ENCODE measurements at regions not wholly inside any gene's neighbourhood (a gene's known extent, or its start where the extent isn't known, plus 50 kb on each side); places are given as distances from the start of the nearest gene placed in this dataset.

GRCh38 chr18:1922066-1922465, 649.2 kb downstream of the METTL4 start:
- H3K4me3 ChIP-seq: no peak overlapping the region
- intact Hi-C loops (cut with DNase I, micrococcal nuclease): no loop called here
- no peaks in the 10 kb centered on the region for H3K4me1 ChIP-seq (ENCODE audit: low read depth)
- no peak for ATAC-seq
- TF ChIP-seq, protein P1, sequence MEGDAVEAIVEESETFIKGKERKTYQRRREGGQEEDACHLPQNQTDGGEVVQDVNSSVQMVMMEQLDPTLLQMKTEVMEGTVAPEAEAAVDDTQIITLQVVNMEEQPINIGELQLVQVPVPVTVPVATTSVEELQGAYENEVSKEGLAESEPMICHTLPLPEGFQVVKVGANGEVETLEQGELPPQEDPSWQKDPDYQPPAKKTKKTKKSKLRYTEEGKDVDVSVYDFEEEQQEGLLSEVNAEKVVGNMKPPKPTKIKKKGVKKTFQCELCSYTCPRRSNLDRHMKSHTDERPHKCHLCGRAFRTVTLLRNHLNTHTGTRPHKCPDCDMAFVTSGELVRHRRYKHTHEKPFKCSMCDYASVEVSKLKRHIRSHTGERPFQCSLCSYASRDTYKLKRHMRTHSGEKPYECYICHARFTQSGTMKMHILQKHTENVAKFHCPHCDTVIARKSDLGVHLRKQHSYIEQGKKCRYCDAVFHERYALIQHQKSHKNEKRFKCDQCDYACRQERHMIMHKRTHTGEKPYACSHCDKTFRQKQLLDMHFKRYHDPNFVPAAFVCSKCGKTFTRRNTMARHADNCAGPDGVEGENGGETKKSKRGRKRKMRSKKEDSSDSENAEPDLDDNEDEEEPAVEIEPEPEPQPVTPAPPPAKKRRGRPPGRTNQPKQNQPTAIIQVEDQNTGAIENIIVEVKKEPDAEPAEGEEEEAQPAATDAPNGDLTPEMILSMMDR (IDR thresholded peaks at IDR 0.05): no peak
- no peaks in the 10 kb centered on the region for H3K36me3 ChIP-seq (ENCODE audit: low read depth)
- no peak for DNase-seq
- H3K9me3 ChIP-seq: peaks cover 11% of the 10 kb centered on the region

DNA sequence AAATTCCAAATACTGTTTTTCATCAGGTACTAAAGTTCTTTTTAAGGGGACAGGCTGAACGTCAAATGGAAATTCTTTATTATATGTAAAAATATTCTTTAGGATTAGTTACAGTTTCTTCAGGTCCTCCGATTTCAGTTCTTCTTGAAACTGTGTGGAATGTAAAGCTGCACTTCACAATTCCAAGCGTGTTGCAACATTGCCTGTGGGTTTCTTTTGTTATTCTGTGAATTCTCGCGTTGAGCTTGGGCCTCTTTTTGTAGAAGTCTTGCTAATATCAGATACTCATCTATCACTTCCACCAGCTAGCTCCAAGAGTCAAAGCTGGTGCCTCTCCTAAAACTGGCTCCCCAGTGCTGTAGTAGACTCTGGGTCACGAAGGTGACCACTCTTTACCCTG, 642.6 kb downstream of the METTL4 start:
- intact Hi-C loops (cut with DNase I, micrococcal nuclease): no loop called here
- peaks cover 29% of the 10 kb centered on the region for H3K9me3 ChIP-seq

DNA sequence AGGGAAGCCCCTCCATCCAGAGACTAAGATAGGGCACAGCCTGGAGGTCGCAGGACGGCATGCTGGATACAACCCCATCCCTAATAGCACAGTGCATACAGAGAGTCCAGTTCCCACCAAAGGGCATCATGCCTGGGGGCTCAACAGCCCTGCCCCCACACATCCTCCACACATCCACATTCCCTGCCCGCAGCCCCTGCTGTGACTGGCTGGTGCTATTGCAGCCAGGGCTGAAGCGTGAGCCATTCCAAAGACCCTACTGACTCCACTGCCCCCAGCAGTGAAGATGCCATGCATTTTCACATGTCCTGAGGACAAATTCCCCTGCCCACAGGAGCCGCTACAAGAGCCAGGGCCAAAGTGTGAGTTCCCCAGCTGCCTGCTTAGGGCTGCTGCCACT, 641.6 kb downstream of the METTL4 start:
- no peak for DNase-seq
- Histone ChIP-seq H3K36me3 (ENCODE audit: low read depth) (no peaks in the 10 kb centered on the region), H3K4me1 (ENCODE audit: low read depth) (no peaks in the 10 kb centered on the region), H3K4me3 (no peak overlapping the region), H3K9me3 (peaks cover 37% of the 10 kb centered on the region)
- TF ChIP-seq, protein P1 (IDR thresholded peaks at IDR 0.05): no peak
- ATAC-seq: no peak
- intact Hi-C loops (cut with DNase I, micrococcal nuclease): no loop called here

More for the DNA sequence above, 642.6 kb downstream of the METTL4 start:
- Histone ChIP-seq H3K36me3 (ENCODE audit: low read depth) (no peaks in the 10 kb centered on the region), H3K4me1 (ENCODE audit: low read depth) (no peaks in the 10 kb centered on the region), H3K4me3 (no peak overlapping the region)
- no peak for ATAC-seq
- DNase-seq: no peak
- TF ChIP-seq, protein P1 (IDR thresholded peaks at IDR 0.05): no peak

DNA sequence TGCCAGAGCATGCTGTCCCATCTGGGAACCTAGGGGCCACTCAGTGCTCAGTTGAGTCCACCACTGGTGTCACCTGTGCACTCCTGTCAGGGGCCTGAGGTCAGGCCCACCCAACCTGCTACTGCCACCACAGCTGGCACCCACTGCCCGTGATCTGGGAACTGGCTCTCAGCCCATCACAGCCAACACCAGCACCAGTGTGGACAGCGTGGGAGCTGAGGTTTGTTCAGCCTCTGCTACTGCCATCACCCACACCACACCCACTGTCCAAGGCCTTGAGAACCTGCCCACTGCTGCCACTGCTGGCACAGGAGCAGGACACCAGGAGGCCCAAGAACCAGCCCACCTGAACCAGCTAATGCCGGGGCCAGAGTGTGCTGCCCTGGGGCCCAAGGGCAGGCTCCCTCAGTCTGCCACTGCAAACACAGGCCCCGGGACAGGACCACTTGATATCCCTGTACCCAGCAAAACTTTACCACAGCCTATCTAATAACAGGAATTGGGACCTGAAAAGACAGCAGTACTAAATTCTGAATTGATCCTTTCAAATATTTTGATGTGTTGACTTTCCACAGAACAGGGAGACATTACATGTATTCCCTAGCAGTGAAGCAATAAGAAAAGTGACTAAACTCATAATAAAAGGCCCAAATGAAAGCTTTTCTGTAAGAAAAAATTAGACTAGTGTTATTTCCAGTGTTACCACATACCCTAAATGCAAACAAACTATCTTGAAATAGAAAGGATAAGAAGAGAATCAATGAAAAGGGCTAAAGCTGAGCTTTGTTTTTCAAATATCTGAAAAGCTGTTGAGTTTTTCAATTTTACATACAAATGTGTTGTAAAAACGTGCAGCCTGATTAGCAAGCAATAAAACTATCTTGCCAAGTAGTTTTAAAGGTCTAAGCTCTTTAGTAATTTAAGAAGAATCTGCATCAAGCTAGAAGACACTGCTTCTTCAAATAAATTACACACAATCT, 640.7 kb downstream of the METTL4 start:
- ATAC-seq: no peak
- H3K4me1 ChIP-seq (ENCODE audit: low read depth): no peaks in the 10 kb centered on the region
- H3K9me3 ChIP-seq: peaks cover 45% of the 10 kb centered on the region
- no peak for DNase-seq
- TF ChIP-seq, protein P1 (IDR thresholded peaks at IDR 0.05): no peak
- H3K4me3 ChIP-seq: no peak overlapping the region
- intact Hi-C loops (cut with DNase I, micrococcal nuclease): no loop called here
- no peaks in the 10 kb centered on the region for H3K36me3 ChIP-seq (ENCODE audit: low read depth)

DNA sequence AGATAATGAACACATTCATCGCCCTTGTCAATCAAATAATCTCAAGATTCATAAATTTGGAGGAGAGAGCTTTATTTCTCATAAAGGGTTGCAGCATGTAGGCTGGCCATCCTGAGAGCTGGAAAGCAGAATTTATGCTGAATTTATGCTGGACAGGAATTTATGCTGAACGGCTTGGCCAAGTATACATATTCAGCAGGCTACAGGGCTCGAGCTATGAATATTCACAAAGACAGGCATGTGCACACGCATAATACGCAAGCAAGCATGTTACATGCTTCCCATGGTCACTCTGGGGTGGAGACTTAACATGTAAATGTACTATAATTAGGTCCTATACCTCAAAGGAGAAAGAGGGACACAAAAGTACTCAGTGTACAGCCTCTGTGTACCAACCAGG, 618.8 kb downstream of the METTL4 start:
- intact Hi-C loops (cut with DNase I, micrococcal nuclease): no loop called here
- ATAC-seq (no peak), DNase-seq (no peak)
- H3K36me3 ChIP-seq (ENCODE audit: low read depth): no peaks in the 10 kb centered on the region
- TF ChIP-seq, protein P1 (IDR thresholded peaks at IDR 0.05): no peak
- H3K9me3 ChIP-seq: peaks cover 35% of the 10 kb centered on the region
- no peak overlapping the region for H3K4me3 ChIP-seq
- H3K4me1 ChIP-seq (ENCODE audit: low read depth): no peaks in the 10 kb centered on the region

Measured in mucosa of descending colon (tissue), 3 donors.